K562 (cell line): ENCODE measurements at regions not wholly inside any gene's neighbourhood (a gene's known extent, or its start where the extent isn't known, plus 50 kb on each side); places are given as distances from the start of the nearest gene placed in this dataset.

Experiments used
- ATAC-seq: fragments of 200-7000 bp; cut with Tn5 transposase; 3 replicates; pipeline ENCODE4 v1.9.1; 2020; ENCODE audit warnings: moderate library complexity
- BruUV-seq: library from RNA; stranded (reverse); fragments of 400-500 nt; replicated peaks from 2 replicates; lab custom pipeline; 2021; lab: Mats Ljungman, UMichigan
- CTCF ChIA-PET: fragments of 300-600 bp; formaldehyde crosslinking; extraction: SDS; loops from one replicate; lab custom pipeline; 2021; ENCODE audit warnings: low intra/inter-chr PET ratio; lab: Yijun Ruan, JAX
- POLR2A ChIA-PET: fragments of 300-600, 350-650 bp; sonication (Branson Sonifier 250); formaldehyde crosslinking; extraction: SDS; loops from one replicate; lab custom pipeline; 2021; ENCODE audit warnings: antibody characterized with exemption, inconsistent platforms; lab: Yijun Ruan, JAX
- DNase-seq, 4 experiments: peaks; one replicate each; pipeline versions ENCODE4 v3.0.0 to v3.0.0-alpha.2; 2011 to 2018; ENCODE audit warnings: low spot score in 3 of 4, mixed read lengths in 3 of 4; ENCODE audit errors: extremely low read depth in 1 of 4
- FAIRE-seq: peaks from 2 replicates; lab custom pipeline; 2011; peaks lifted over from hg19 to GRCh38; lab: Jason Lieb, UNC
- H2AFZ ChIP-seq: 2 replicates; pipeline ENCODE4 v1.6.0; 2011; ENCODE audit warnings: low read depth, low read length, control low read depth, inconsistent platforms
- H3K27ac ChIP-seq: fragments of 200-600 bp; 3 replicates; pipeline ENCODE4 v1.8.0; 2011; ENCODE audit warnings: low read depth, mild to moderate bottlenecking, control low read depth, inconsistent platforms, low read length, moderate library complexity, mixed read lengths; ENCODE audit errors: extremely low read depth
- H3K27me3 ChIP-seq, 2 experiments: fragments of 300-600 bp in 1 of 2; 2 replicates in 1 of 2; 3 replicates in 1 of 2; pipeline versions ENCODE4 v1.6.0 to v1.8.0; 2011; ENCODE audit warnings: inconsistent platforms in 2 of 2, low read length in 2 of 2, mild to moderate bottlenecking in 1 of 2, mixed read lengths in 1 of 2, moderate library complexity in 1 of 2; ENCODE audit not compliant: control insufficient read depth in 2 of 2, insufficient read depth in 2 of 2
- H3K36me3 ChIP-seq: fragments of 300-600 bp; 3 replicates; pipeline ENCODE4 v1.8.0; 2011; ENCODE audit warnings: mild to moderate bottlenecking, low read length, inconsistent platforms; ENCODE audit not compliant: control insufficient read depth, insufficient read depth
- H3K4me1 ChIP-seq, 2 experiments: fragments of 200-600 bp in 1 of 2; replicated peaks in 1 of 2; 2 replicates in 1 of 2; 3 replicates in 1 of 2; pipeline versions ENCODE4 v1.5.1 to v1.8.0; 2011; ENCODE audit warnings: inconsistent platforms in 2 of 2, low read length in 2 of 2, mild to moderate bottlenecking in 1 of 2, mixed read lengths in 1 of 2, moderate library complexity in 1 of 2; ENCODE audit not compliant: control insufficient read depth in 2 of 2, insufficient read depth in 2 of 2
- H3K4me2 ChIP-seq: 2 replicates; pipeline ENCODE4 v1.6.1; 2011; ENCODE audit warnings: low read length, control low read depth, inconsistent platforms, mixed read lengths; ENCODE audit not compliant: insufficient read depth
- H3K4me3 ChIP-seq: fragments of 200-600 bp; sonication (generic), shearing (Covaris generic); 2 replicates; pipeline ENCODE4 v1.5.1; 2016; ENCODE audit warnings: control low read depth, inconsistent platforms
- H3K79me2 ChIP-seq: fragments of 200-600 bp; 3 replicates; pipeline ENCODE4 v1.8.0; 2011; ENCODE audit warnings: low read length, inconsistent platforms; ENCODE audit not compliant: control insufficient read depth, insufficient read depth
- H3K9ac ChIP-seq, 2 experiments: 2 replicates each; pipeline versions ENCODE4 v1.6.0 to v1.6.1; 2011; ENCODE audit warnings: low read depth in 2 of 2, low read length in 2 of 2, control low read depth in 1 of 2, inconsistent platforms in 1 of 2, mild to moderate bottlenecking in 1 of 2, mixed read lengths in 1 of 2; ENCODE audit not compliant: insufficient read depth in 1 of 2
- H3K9me1 ChIP-seq: one replicate; pipeline ENCODE4 v1.6.0; 2011; ENCODE audit warnings: inconsistent platforms, mild to moderate bottlenecking, low read length, moderate library complexity; ENCODE audit not compliant: control insufficient read depth, insufficient read depth
- H3K9me3 ChIP-seq: replicated peaks from 2 replicates; pipeline ENCODE4 v1.5.1; 2011; ENCODE audit warnings: low read depth, low read length, inconsistent platforms; ENCODE audit not compliant: control insufficient read depth, insufficient read depth
- H4K20me1 ChIP-seq: replicated peaks from 2 replicates; pipeline ENCODE4 v1.6.1; 2011; ENCODE audit warnings: low read length, inconsistent platforms, mixed read lengths; ENCODE audit not compliant: control insufficient read depth, insufficient read depth
- DIDO1 ChIP-seq: fragments of 450-650 bp; IDR thresholded peaks from 2 replicates; pipeline ENCODE4 v1.6.1; 2016; ENCODE audit warnings: low read depth, missing biosample characterization, missing genetic modification characterization
- HEY1 ChIP-seq: fragments of 250-450 bp; sonication (Bioruptor Pico); IDR thresholded peaks from 2 replicates; pipeline ENCODE4 v1.5.0; 2020; ENCODE audit warnings: mild to moderate bottlenecking, moderate library complexity, borderline replicate concordance
- HNRNPK ChIP-seq: fragments of 200-400 bp; formaldehyde crosslinking; IDR thresholded peaks from one replicate; pipeline ENCODE4 v1.6.1; 2018; ENCODE audit warnings: mild to moderate bottlenecking, low read depth, low read length; ENCODE audit not compliant: poor library complexity, severe bottlenecking
- NCOR1 ChIP-seq: fragments of 450-650 bp; IDR thresholded peaks from 2 replicates; pipeline ENCODE4 v1.6.1; 2016; ENCODE audit warnings: mild to moderate bottlenecking, moderate library complexity
- NFE2 ChIP-seq: IDR thresholded peaks from 2 replicates; pipeline ENCODE4 v1.6.1; 2014; ENCODE audit warnings: antibody characterized with exemption, low read depth
- POLR2AphosphoS2 ChIP-seq: IDR thresholded peaks from 2 replicates; pipeline ENCODE4 v1.6.1; 2012; ENCODE audit warnings: low read length, improper control_type of control experiment
- PRMT5 ChIP-seq: sonication (generic); formaldehyde crosslinking; IDR thresholded peaks from 2 replicates; pipeline ENCODE4 v1.5.0; 2020; ENCODE audit warnings: missing genetic modification reagents
- TAF15 ChIP-seq: fragments of 200-400 bp; formaldehyde crosslinking; IDR thresholded peaks from 2 replicates; pipeline ENCODE4 v1.6.1; 2017; ENCODE audit warnings: mild to moderate bottlenecking, low read depth, low read length, moderate library complexity
- YBX1 ChIP-seq: fragments of 450-650 bp; IDR thresholded peaks from 2 replicates; pipeline ENCODE4 v1.7.1; 2016; ENCODE audit warnings: mild to moderate bottlenecking
- ZBTB17 ChIP-seq: fragments of 450-650 bp; formaldehyde crosslinking; IDR thresholded peaks from 2 replicates; pipeline ENCODE4 v1.4.0; 2020; ENCODE audit warnings: mild to moderate bottlenecking
- ZNF408 ChIP-seq: fragments of 250-450 bp; sonication (Bioruptor Pico); IDR thresholded peaks from 2 replicates; pipeline ENCODE4 v1.4.0; 2020; ENCODE audit warnings: low read depth, mild to moderate bottlenecking, moderate library complexity
- ZSCAN32 ChIP-seq: fragments of 450-650 bp; formaldehyde crosslinking; IDR thresholded peaks from 2 replicates; pipeline ENCODE4 v1.4.0; 2020; ENCODE audit warnings: mild to moderate bottlenecking, moderate library complexity
- WGBS: fragments of 100-300 bp; shearing (Covaris generic); methylation state at CpG from one replicate; pipeline ENCODE4 v1.1.6; 2016; ENCODE audit warnings: low coverage, mixed read lengths; ENCODE audit not compliant: insufficient coverage; ENCODE audit errors: missing lambda C conversion rate; 5-methylcytosine and 5-hydroxymethylcytosine counted together
- in situ Hi-C: fragments of 300-500 bp; cut with MboI; formaldehyde crosslinking; loops from 4 replicates; pipeline ENCODE4 v1.15.0; 2018; ENCODE audit warnings: inconsistent platforms, mixed read lengths
- intact Hi-C: fragments of 100-400 bp; cut with micrococcal nuclease; formaldehyde crosslinking; loops from 2 replicates; pipeline ENCODE4 v1.14.2; 2022
- TF ChIP-seq, protein P1 (sequence below): fragments of 150-350 bp; IDR thresholded peaks from 2 replicates; pipeline ENCODE4 v1.6.1; 2014; ENCODE audit warnings: low read depth, mild to moderate bottlenecking, low read length, borderline replicate concordance
- TF ChIP-seq, protein P2 (sequence below), 2 experiments: fragments of 450-650 bp in 1 of 2; sonication (generic) in 1 of 2; formaldehyde crosslinking; conservative IDR thresholded peaks; 2 replicates each; pipeline versions ENCODE4 v1.4.0 to v1.8.1; 2020 to 2022; ENCODE audit warnings: mild to moderate bottlenecking in 1 of 2, missing genetic modification reagents in 1 of 2
- TF ChIP-seq, protein P3 (sequence below): fragments of 250-450 bp; sonication (Bioruptor Pico); IDR thresholded peaks from 2 replicates; pipeline ENCODE4 v1.5.1; 2021; ENCODE audit warnings: mild to moderate bottlenecking
- TF ChIP-seq, protein P4 (sequence below): fragments of 250-450 bp; sonication (Bioruptor Pico); IDR thresholded peaks from 2 replicates; pipeline ENCODE4 v1.8.0; 2022; ENCODE audit warnings: moderate library complexity, mild to moderate bottlenecking, inconsistent platforms
- TF ChIP-seq, protein P5 (sequence below): fragments of 250-450 bp; sonication (Bioruptor Pico); IDR thresholded peaks from 2 replicates; pipeline ENCODE4 v1.8.0; 2022; ENCODE audit warnings: inconsistent platforms, mild to moderate bottlenecking, moderate library complexity, borderline replicate concordance

DNA sequence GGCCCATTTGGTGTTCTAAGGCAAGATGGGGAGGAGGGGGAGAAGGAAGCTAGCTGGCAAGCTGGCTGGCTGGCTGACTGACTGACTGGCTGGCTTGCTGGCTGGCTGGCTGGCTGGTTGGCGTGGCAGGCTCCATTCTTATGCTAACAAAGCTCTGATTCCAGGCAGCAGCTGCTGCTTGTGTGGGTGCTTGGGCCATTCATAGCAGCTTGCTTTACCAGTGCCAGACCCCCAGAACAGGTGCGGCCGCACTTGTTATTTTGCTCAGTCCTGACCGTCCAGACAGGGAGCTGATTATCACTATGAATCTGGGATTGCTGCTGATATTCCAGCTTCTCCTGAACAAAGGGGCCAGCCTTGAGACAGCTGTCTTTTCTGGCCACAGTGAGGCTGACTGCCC, 131.2 kb upstream of the PAK3 start:
- in situ Hi-C loops (no loop called here), intact Hi-C loops (no loop called here)
- FAIRE-seq (no peak), DNase-seq (no peak), ATAC-seq (no peak)
- no peak overlapping the region for H3K4me3 ChIP-seq
- ChIA-PET CTCF (no interaction called here), POLR2A (no interaction called here)
- H3K9ac ChIP-seq: no peak overlapping the region
- no peaks in the 10 kb centered on the region for H3K27me3 ChIP-seq
- H3K27ac ChIP-seq: no peak overlapping the region
- H3K9me1 ChIP-seq: no peaks in the 10 kb centered on the region
- H3K79me2 ChIP-seq: no peaks in the 10 kb centered on the region
- no peaks in the 10 kb centered on the region for H3K36me3 ChIP-seq
- BruUV-seq: no TSS peak
- H3K9me3 ChIP-seq: no peaks in the 10 kb centered on the region
- H4K20me1 ChIP-seq: no peaks in the 10 kb centered on the region
- TF ChIP-seq, protein P1, sequence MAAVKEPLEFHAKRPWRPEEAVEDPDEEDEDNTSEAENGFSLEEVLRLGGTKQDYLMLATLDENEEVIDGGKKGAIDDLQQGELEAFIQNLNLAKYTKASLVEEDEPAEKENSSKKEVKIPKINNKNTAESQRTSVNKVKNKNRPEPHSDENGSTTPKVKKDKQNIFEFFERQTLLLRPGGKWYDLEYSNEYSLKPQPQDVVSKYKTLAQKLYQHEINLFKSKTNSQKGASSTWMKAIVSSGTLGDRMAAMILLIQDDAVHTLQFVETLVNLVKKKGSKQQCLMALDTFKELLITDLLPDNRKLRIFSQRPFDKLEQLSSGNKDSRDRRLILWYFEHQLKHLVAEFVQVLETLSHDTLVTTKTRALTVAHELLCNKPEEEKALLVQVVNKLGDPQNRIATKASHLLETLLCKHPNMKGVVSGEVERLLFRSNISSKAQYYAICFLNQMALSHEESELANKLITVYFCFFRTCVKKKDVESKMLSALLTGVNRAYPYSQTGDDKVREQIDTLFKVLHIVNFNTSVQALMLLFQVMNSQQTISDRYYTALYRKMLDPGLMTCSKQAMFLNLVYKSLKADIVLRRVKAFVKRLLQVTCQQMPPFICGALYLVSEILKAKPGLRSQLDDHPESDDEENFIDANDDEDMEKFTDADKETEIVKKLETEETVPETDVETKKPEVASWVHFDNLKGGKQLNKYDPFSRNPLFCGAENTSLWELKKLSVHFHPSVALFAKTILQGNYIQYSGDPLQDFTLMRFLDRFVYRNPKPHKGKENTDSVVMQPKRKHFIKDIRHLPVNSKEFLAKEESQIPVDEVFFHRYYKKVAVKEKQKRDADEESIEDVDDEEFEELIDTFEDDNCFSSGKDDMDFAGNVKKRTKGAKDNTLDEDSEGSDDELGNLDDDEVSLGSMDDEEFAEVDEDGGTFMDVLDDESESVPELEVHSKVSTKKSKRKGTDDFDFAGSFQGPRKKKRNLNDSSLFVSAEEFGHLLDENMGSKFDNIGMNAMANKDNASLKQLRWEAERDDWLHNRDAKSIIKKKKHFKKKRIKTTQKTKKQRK: no peak
- TF ChIP-seq PRMT5 (CRISPR knock-in tag) (no peak), YBX1 (no peak), ZSCAN32 (CRISPR knock-in tag) (no peak), DIDO1 (no peak), POLR2AphosphoS2 (no peak), HEY1 (no peak), NCOR1 (no peak), ZNF408 (CRISPR knock-in tag) (no peak), HNRNPK (no peak), TAF15 (no peak), NFE2 (no peak), ZBTB17 (CRISPR knock-in tag) (no peak)
- TF ChIP-seq, protein P2, sequence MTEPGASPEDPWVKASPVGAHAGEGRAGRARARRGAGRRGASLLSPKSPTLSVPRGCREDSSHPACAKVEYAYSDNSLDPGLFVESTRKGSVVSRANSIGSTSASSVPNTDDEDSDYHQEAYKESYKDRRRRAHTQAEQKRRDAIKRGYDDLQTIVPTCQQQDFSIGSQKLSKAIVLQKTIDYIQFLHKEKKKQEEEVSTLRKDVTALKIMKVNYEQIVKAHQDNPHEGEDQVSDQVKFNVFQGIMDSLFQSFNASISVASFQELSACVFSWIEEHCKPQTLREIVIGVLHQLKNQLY (CRISPR knock-in tag; conservative IDR thresholded peaks at IDR 0.05): no peak
- TF ChIP-seq, protein P3, sequence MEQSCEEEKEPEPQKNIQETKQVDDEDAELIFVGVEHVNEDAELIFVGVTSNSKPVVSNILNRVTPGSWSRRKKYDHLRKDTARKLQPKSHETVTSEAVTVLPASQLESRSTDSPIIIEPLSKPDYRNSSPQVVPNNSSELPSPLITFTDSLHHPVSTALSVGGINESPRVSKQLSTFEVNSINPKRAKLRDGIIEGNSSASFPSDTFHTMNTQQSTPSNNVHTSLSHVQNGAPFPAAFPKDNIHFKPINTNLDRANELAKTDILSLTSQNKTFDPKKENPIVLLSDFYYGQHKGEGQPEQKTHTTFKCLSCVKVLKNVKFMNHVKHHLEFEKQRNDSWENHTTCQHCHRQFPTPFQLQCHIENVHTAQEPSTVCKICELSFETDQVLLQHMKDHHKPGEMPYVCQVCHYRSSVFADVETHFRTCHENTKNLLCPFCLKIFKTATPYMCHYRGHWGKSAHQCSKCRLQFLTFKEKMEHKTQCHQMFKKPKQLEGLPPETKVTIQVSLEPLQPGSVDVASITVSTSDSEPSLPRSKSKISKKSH (CRISPR knock-in tag): no peak
- TF ChIP-seq, protein P4, sequence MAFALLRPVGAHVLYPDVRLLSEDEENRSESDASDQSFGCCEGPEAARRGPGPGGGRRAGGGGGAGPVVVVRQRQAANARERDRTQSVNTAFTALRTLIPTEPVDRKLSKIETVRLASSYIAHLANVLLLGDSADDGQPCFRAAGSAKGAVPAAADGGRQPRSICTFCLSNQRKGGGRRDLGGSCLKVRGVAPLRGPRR (CRISPR knock-in tag): no peak
- TF ChIP-seq, protein P5, sequence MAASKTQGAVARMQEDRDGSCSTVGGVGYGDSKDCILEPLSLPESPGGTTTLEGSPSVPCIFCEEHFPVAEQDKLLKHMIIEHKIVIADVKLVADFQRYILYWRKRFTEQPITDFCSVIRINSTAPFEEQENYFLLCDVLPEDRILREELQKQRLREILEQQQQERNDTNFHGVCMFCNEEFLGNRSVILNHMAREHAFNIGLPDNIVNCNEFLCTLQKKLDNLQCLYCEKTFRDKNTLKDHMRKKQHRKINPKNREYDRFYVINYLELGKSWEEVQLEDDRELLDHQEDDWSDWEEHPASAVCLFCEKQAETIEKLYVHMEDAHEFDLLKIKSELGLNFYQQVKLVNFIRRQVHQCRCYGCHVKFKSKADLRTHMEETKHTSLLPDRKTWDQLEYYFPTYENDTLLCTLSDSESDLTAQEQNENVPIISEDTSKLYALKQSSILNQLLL (CRISPR knock-in tag): no peak
- no peak overlapping the region for H2AFZ ChIP-seq
- H3K4me1 ChIP-seq: no peaks in the 10 kb centered on the region
- 4% methylated on average over 3 of the region's 4 CpGs for WGBS
- H3K4me2 ChIP-seq: no peak overlapping the region
